ENCODE measurements at regions not wholly inside any gene's neighbourhood (a gene's known extent, or its start where the extent isn't known, plus 50 kb on each side); places are given as distances from the start of the nearest gene placed in this dataset.

DNA sequence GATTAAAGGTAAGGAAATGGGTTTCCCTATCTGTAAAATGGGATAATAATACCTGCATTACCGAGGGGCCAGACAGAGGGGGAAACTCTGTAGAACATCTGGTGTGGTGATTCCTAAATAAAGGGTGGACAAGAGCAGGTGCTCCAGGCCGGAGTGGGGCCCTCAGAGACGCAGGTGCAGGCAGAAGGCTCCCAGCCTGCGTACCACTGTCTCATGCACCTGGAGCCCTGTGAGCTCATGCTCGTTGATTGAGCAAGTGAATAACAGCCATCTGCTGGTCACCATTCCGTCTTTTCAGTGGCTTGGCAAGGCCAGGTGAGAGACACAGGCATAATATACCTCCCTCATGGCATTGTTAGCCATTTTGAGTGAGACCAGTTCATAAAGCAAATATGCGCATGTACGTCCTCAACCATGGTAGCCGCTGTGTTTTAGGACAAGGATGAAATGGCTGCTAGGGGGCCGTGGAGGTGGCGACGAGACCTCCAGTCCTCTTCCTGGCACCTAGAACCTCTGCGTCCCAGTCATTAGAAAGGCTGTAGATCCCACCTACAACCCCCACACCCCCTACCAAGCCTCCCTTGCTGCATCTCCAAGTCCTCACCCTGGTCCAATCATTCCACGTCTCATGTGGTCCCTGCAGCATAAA, 198.0 kb upstream of the MVB12B start:
- Histone ChIP-seq H3K27ac (ENCODE audit: low read length, poor library complexity, severe bottlenecking) (no peak overlapping the region), H2BK15ac (ENCODE audit: low read depth, poor library complexity, severe bottlenecking) (no peak overlapping the region), H2BK5ac (ENCODE audit: low read depth, low read length, poor library complexity, severe bottlenecking) (no peak overlapping the region), H3K79me1 (replicated peaks; ENCODE audit: low read length, poor library complexity, severe bottlenecking) (no peaks in the 10 kb centered on the region), H3K9me3 (ENCODE audit: control insufficient read depth, low read length) (peaks cover 16% of the 10 kb centered on the region), H2AFZ (ENCODE audit: low read depth, low read length) (no peak overlapping the region), H3K9ac (ENCODE audit: low read length) (no peak overlapping the region), H3K36me3 (ENCODE audit: control insufficient read depth in 1 of 2, insufficient read depth in 2 of 2, low read depth in 1 of 2, low read length in 2 of 2) (no peaks in the 10 kb centered on the region), H3K4me2 (ENCODE audit: low read length, poor library complexity, severe bottlenecking) (no peak overlapping the region), H3K23ac (ENCODE audit: low read length in 2 of 2) (no peak overlapping the region), H3K27me3 (ENCODE audit: control insufficient read depth in 1 of 2, insufficient read depth in 1 of 2, low read length in 2 of 2) (peaks cover 39 to 47% of the 10 kb centered on the region in 2 experiments), H2BK120ac (ENCODE audit: low read depth, low read length) (no peak overlapping the region), H3K4ac (ENCODE audit: low read depth in 1 of 2, low read length in 2 of 2) (no peak overlapping the region), H3K4me3 (ENCODE audit: insufficient read depth in 1 of 2, low read depth in 1 of 2, low read length in 2 of 2) (no peak overlapping the region), H3K14ac (ENCODE audit: low read length in 2 of 2) (no peak overlapping the region), H2BK12ac (ENCODE audit: low read length in 2 of 2) (no peak overlapping the region), H2AK5ac (ENCODE audit: low read length, severe bottlenecking) (no peak overlapping the region), H4K91ac (ENCODE audit: low read length) (no peak overlapping the region), H3K4me1 (ENCODE audit: control insufficient read depth, insufficient read depth, low read depth, low read length) (no peaks in the 10 kb centered on the region), H3K18ac (ENCODE audit: low read depth in 1 of 2, low read length in 2 of 2) (no peak overlapping the region), H4K8ac (ENCODE audit: low read length) (no peak overlapping the region)
- DNase-seq, result no peak
- 82% methylated on average over 14 of the region's 14 CpGs for WGBS

DNA sequence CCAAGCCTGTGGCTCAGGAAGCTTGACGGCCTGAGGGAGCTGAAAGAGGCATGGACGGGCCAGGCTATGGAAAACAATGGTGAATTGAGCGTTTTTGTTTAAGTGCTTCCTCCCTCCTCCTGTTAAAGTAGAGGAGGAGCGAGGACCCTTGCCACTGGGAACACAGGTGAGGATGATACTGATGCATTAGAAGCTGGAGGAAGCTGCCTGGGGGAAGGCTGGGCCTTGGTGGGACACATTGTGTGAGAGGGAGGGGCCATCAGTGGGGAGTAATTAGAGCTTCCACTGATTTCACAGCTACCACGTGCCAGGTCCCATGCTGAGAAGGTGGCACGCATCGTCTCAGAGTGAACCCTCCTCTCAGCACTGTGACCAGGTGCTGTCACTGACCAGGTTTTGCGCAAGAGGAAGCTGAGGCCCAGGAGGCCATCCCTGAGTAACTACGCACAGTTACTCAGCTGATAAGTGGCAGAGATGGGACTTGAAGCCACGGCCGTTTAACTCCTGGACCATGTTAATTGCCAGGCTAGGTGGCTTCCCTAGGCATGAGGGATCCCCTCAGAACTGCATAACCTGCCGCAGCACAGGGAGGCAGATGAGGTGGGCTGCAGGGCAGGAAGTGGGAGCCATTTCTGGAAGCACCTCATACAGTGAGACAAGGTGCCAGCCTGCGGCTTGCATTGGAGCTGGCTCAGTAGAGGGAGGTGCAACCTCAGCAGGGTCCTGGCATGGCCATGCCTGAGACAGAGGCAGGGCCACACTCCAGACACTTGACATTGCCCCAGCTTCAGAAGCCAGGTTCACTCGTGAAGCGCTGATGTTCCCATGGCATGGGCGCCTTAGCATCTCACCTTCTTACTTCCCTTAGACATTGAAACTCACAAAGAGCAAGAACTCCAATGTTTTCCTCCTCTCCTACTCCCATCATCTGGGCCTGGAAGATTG, 195.3 kb upstream of the MVB12B start:
- Histone ChIP-seq H4K8ac (ENCODE audit: low read length) (no peak overlapping the region), H2BK120ac (ENCODE audit: low read depth, low read length) (no peak overlapping the region), H4K91ac (ENCODE audit: low read length) (no peak overlapping the region), H3K23ac (ENCODE audit: low read length in 2 of 2) (no peak overlapping the region), H3K18ac (ENCODE audit: low read depth in 1 of 2, low read length in 2 of 2) (no peak overlapping the region), H2BK15ac (ENCODE audit: low read depth, poor library complexity, severe bottlenecking) (no peak overlapping the region), H3K4ac (ENCODE audit: low read depth in 1 of 2, low read length in 2 of 2) (no peak overlapping the region), H3K79me1 (replicated peaks; ENCODE audit: low read length, poor library complexity, severe bottlenecking) (no peaks in the 10 kb centered on the region), H3K4me3 (ENCODE audit: insufficient read depth in 1 of 2, low read depth in 1 of 2, low read length in 2 of 2) (peak overlapping the region in 1 of 2 experiments; percentile 8), H3K4me1 (ENCODE audit: control insufficient read depth, insufficient read depth, low read depth, low read length) (no peaks in the 10 kb centered on the region), H3K9me3 (ENCODE audit: control insufficient read depth, low read length) (peaks cover 19% of the 10 kb centered on the region), H2BK5ac (ENCODE audit: low read depth, low read length, poor library complexity, severe bottlenecking) (no peak overlapping the region), H3K36me3 (ENCODE audit: control insufficient read depth in 1 of 2, insufficient read depth in 2 of 2, low read depth in 1 of 2, low read length in 2 of 2) (no peaks in the 10 kb centered on the region), H3K14ac (ENCODE audit: low read length in 2 of 2) (peak overlapping the region in 1 of 2 experiments; percentile 9), H2AK5ac (ENCODE audit: low read length, severe bottlenecking) (no peak overlapping the region), H2AFZ (ENCODE audit: low read depth, low read length) (no peak overlapping the region), H3K4me2 (ENCODE audit: low read length, poor library complexity, severe bottlenecking) (no peak overlapping the region), H3K27me3 (ENCODE audit: control insufficient read depth in 1 of 2, insufficient read depth in 1 of 2, low read length in 2 of 2) (peaks cover 24 to 27% of the 10 kb centered on the region in 2 experiments), H3K27ac (ENCODE audit: low read length, poor library complexity, severe bottlenecking) (no peak overlapping the region), H2BK12ac (ENCODE audit: low read length in 2 of 2) (no peak overlapping the region), H3K9ac (ENCODE audit: low read length) (no peak overlapping the region)
- no peak for DNase-seq
- 81% methylated on average over 16 of the region's 16 CpGs for WGBS

DNA sequence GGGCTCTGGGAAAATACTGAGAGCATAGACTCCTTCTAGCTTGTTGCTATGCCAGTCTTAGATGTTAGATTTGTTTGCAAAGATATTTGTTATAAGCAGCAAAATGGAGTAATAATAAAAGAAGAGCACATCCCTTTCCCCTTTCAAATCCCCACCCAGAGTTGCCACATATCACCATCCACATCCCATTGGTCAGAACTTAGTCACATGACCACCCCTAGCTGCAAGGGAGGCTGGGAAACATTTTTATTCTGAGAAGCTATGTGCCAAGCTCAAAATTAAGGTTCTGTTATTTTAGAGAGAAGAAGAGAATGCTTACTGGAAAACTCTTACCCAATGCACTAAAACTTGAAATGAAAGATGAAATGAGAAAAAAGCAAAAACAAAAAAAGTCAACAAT, 193.9 kb upstream of the MVB12B start:
- H3K4me2 ChIP-seq (ENCODE audit: low read length, poor library complexity, severe bottlenecking), result no peak overlapping the region
- H2BK120ac ChIP-seq (ENCODE audit: low read depth, low read length), result no peak overlapping the region
- H3K27ac ChIP-seq (ENCODE audit: low read length, poor library complexity, severe bottlenecking), result no peak overlapping the region
- H4K8ac ChIP-seq (ENCODE audit: low read length), result no peak overlapping the region
- no peak overlapping the region for H3K23ac ChIP-seq (ENCODE audit: low read length in 2 of 2)
- no peak overlapping the region for H2AK5ac ChIP-seq (ENCODE audit: low read length, severe bottlenecking)
- H3K36me3 ChIP-seq (ENCODE audit: control insufficient read depth in 1 of 2, insufficient read depth in 2 of 2, low read depth in 1 of 2, low read length in 2 of 2), result no peaks in the 10 kb centered on the region
- DNase-seq, result no peak
- no peak overlapping the region for H3K18ac ChIP-seq (ENCODE audit: low read depth in 1 of 2, low read length in 2 of 2)
- no peak overlapping the region for H2AFZ ChIP-seq (ENCODE audit: low read depth, low read length)
- peaks cover 14 to 17% of the 10 kb centered on the region in 2 experiments for H3K27me3 ChIP-seq (ENCODE audit: control insufficient read depth in 1 of 2, insufficient read depth in 1 of 2, low read length in 2 of 2)
- H3K4me1 ChIP-seq (ENCODE audit: control insufficient read depth, insufficient read depth, low read depth, low read length), result no peaks in the 10 kb centered on the region
- no peak overlapping the region for H4K91ac ChIP-seq (ENCODE audit: low read length)
- no peak overlapping the region for H3K14ac ChIP-seq (ENCODE audit: low read length in 2 of 2)
- H3K4me3 ChIP-seq (ENCODE audit: insufficient read depth in 1 of 2, low read depth in 1 of 2, low read length in 2 of 2), result no peak overlapping the region
- no peak overlapping the region for H2BK5ac ChIP-seq (ENCODE audit: low read depth, low read length, poor library complexity, severe bottlenecking)
- no peak overlapping the region for H3K9ac ChIP-seq (ENCODE audit: low read length)
- no peak overlapping the region for H2BK15ac ChIP-seq (ENCODE audit: low read depth, poor library complexity, severe bottlenecking)
- no peak overlapping the region for H3K4ac ChIP-seq (ENCODE audit: low read depth in 1 of 2, low read length in 2 of 2)
- peaks cover 25% of the 10 kb centered on the region for H3K9me3 ChIP-seq (ENCODE audit: control insufficient read depth, low read length)
- no peaks in the 10 kb centered on the region for H3K79me1 ChIP-seq (replicated peaks; ENCODE audit: low read length, poor library complexity, severe bottlenecking)
- H2BK12ac ChIP-seq (ENCODE audit: low read length in 2 of 2), result no peak overlapping the region

DNA sequence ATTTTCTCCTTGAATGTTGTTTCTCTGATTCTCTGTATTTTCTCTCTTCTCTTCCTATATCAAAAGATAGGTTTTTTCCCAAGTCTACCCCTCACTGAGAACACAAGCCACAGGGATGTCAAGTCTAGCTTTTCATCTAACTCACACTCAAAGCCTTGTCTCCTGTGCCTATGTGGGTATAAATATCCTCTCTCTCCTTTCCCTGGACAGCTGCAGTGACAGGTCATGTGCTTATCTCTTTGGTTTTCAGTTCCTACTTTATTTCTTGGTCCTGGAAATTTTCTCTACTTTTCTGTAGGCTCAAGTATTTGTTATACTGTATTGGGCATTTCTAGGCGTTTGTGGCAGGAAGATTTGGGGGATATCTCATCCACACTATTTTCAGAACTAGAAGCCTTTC, 182.4 kb upstream of the MVB12B start:
- no peak overlapping the region for H3K23ac ChIP-seq (ENCODE audit: low read length in 2 of 2)
- no peak overlapping the region for H3K4me3 ChIP-seq (ENCODE audit: insufficient read depth in 1 of 2, low read depth in 1 of 2, low read length in 2 of 2)
- WGBS, result no CpG with 5 or more reads among the region's 1 CpG

More for the DNA sequence above, 182.4 kb upstream of the MVB12B start:
- Histone ChIP-seq H3K4me1 (ENCODE audit: control insufficient read depth, insufficient read depth, low read depth, low read length) (no peaks in the 10 kb centered on the region), H2AFZ (ENCODE audit: low read depth, low read length) (no peak overlapping the region), H3K36me3 (ENCODE audit: control insufficient read depth in 1 of 2, insufficient read depth in 2 of 2, low read depth in 1 of 2, low read length in 2 of 2) (no peaks in the 10 kb centered on the region), H2BK120ac (ENCODE audit: low read depth, low read length) (no peak overlapping the region), H4K8ac (ENCODE audit: low read length) (no peak overlapping the region), H3K9ac (ENCODE audit: low read length) (no peak overlapping the region), H3K4ac (ENCODE audit: low read depth in 1 of 2, low read length in 2 of 2) (no peak overlapping the region), H2AK5ac (ENCODE audit: low read length, severe bottlenecking) (no peak overlapping the region), H3K27me3 (ENCODE audit: control insufficient read depth in 1 of 2, insufficient read depth in 1 of 2, low read length in 2 of 2) (peaks cover 30 to 44% of the 10 kb centered on the region in 2 experiments), H3K18ac (ENCODE audit: low read depth in 1 of 2, low read length in 2 of 2) (no peak overlapping the region), H3K14ac (ENCODE audit: low read length in 2 of 2) (no peak overlapping the region), H3K4me2 (ENCODE audit: low read length, poor library complexity, severe bottlenecking) (no peak overlapping the region), H2BK5ac (ENCODE audit: low read depth, low read length, poor library complexity, severe bottlenecking) (no peak overlapping the region), H2BK12ac (ENCODE audit: low read length in 2 of 2) (no peak overlapping the region), H3K79me1 (replicated peaks; ENCODE audit: low read length, poor library complexity, severe bottlenecking) (no peaks in the 10 kb centered on the region), H3K9me3 (ENCODE audit: control insufficient read depth, low read length) (peaks cover 14% of the 10 kb centered on the region), H2BK15ac (ENCODE audit: low read depth, poor library complexity, severe bottlenecking) (no peak overlapping the region), H4K91ac (ENCODE audit: low read length) (no peak overlapping the region), H3K27ac (ENCODE audit: low read length, poor library complexity, severe bottlenecking) (no peak overlapping the region)
- no peak for DNase-seq

Measured in mesenchymal stem cell (in vitro differentiated cells and primary cell).